Heart right ventricle (tissue), 16 donors: ENCODE measurements at regions not wholly inside any gene's neighbourhood (a gene's known extent, or its start where the extent isn't known, plus 50 kb on each side); places are given as distances from the start of the nearest gene placed in this dataset.

Source experiments
- ATAC-seq, 8 donors: fragments of 200-7000 bp; cut with Tn5 transposase; one replicate each; pipeline ENCODE4 v1.9.1; 2020; ENCODE audit warnings: mild to moderate bottlenecking in 8 of 8, moderate library complexity in 8 of 8, moderate number of reproducible peaks in 1 of 8
- DNase-seq, 2 donors: peaks; one replicate each; pipeline ENCODE4 v3.0.0-alpha.2; 2020
- H3K27ac ChIP-seq, 10 donors: fragments of 200-600 bp; sonication (generic) in 2 of 10; one replicate each; pipeline versions ENCODE4 v1.5.0 to v1.8.0; 2020 to 2022; ENCODE audit warnings: mild to moderate bottlenecking in 3 of 10
- H3K27me3 ChIP-seq, 7 donors: fragments of 200-600 bp; one replicate each; pipeline ENCODE4 v1.8.0; 2021 to 2022; ENCODE audit warnings: mild to moderate bottlenecking in 2 of 7
- H3K36me3 ChIP-seq, 9 donors: fragments of 200-600 bp; sonication (generic) in 1 of 9; one replicate each; pipeline versions ENCODE4 v1.5.0 to v1.8.0; 2020 to 2022; ENCODE audit warnings: mild to moderate bottlenecking in 2 of 9
- H3K4me1 ChIP-seq, 9 donors: fragments of 200-600 bp; sonication (generic) in 1 of 9; one replicate each; pipeline versions ENCODE4 v1.5.0 to v1.8.0; 2020 to 2022; ENCODE audit warnings: mild to moderate bottlenecking in 4 of 9
- H3K4me3 ChIP-seq, 10 donors: fragments of 200-600 bp; sonication (generic) in 2 of 10; one replicate each; pipeline versions ENCODE4 v1.5.0 to v1.8.0; 2020 to 2022; ENCODE audit warnings: mild to moderate bottlenecking in 7 of 10, moderate library complexity in 2 of 10
- H3K9me3 ChIP-seq, 11 donors: fragments of 200-600 bp in 10 of 11; sonication (generic) in 2 of 11; one replicate each; pipeline versions ENCODE4 v1.5.0 to v1.8.0; 2013 to 2022; ENCODE audit warnings: mild to moderate bottlenecking in 2 of 11, control low read depth in 1 of 11, moderate library complexity in 1 of 11
- WGBS, 2 donors: extraction: QIAGEN DNeasy Blood & Tissue Kit; methylation state at CpG; one replicate each; pipeline ENCODE4 v1.1.7; 2013; ENCODE audit warnings: inconsistent platforms in 1 of 2; 5-methylcytosine and 5-hydroxymethylcytosine counted together
- intact Hi-C, 10 donors: fragments of 100-400 bp; cut with DNase I; formaldehyde crosslinking; loops; one replicate each; pipeline versions ENCODE4 v1.11.1 to v1.14.2; 2022
- TF ChIP-seq, protein P1 (sequence below), 9 donors: fragments of 200-600 bp; sonication (generic) in 2 of 9; IDR thresholded peaks; one replicate each; pipeline versions ENCODE4 v1.5.0 to v1.8.0; 2021 to 2022; ENCODE audit warnings: antibody characterized with exemption in 9 of 9, mild to moderate bottlenecking in 5 of 9, moderate library complexity in 1 of 9
- donor health status: Arrhythmogenic right ventricular cardiomyopathy.
- donor health status: ischemic (EF 13 %, LVEDD 7.1; RV severe dilation, severe dysfunction).
- donor health status: healthy with polysubstance abuse.
- donor health status: DM: no; HTN: yes; CAD: no.
- donor health status: DM: no; HTN: no; CAD: no.
- donor health status: ischemic (EF 25% LVEDD 6.9; RV normal size, moderate dysfunction).
- donor health status: ischemic (EF 25% LVEDD 5.7; RV mildly dilated, moderate dysfunction).
- donor health status: healthy.
- donor health status: DM: yes; HTN: yes; CAD: no.
- donor health status: Ischemic cardiomyopathy.
- donor health status: ischemic (EF 35%, LVEDD 5.7; RV mildly dilated, moderate dysfunction).
- donor health status: nonischemic (EF 11% LVEDD 7.7; RV severe dilation, severe dysfunction).
- donor health status: DM: yes; HTN: yes; CAD: no.
- donor health status: PGD.
- donor health status: ischemic (EF 29% LVEDD 5.4; RV normal size, mild dysfunction).
- donor health status: nonischemic (EF 23%, LVEDD 6.1; RV moderate dilation, normal function).

DNA sequence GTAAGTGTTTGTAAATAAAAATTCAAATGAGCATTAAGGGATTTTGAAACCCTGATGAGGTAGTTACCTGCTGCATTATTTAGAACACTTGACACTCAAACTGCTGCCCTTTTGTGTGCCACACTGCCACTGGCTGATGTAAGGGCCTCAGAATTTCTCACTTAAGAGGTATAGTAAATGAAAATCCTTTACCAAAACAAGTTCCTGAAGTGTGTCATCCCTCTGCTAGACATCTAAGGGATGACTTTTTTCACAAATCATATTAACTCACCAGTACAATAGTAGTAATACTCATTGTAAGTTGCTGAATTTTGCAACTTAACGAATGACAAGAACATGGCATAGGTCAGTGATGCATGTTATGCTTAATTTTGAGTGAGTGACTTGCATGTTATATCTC is 274.9 kb upstream of the UBE2E3 start:
- DNase-seq (no peak), ATAC-seq (no peak)
- Histone ChIP-seq H3K4me3 (no peak overlapping the region), H3K9me3 (peaks cover 0 to 10% (median 0%) of the 10 kb centered on the region in 11 donors), H3K27me3 (no peaks in the 10 kb centered on the region), H3K27ac (no peak overlapping the region), H3K4me1 (no peaks in the 10 kb centered on the region), H3K36me3 (no peaks in the 10 kb centered on the region)
- intact Hi-C loops, result no loop called here
- 70 to 84% methylated on average over 1 of the region's 1 CpG for WGBS, 2 donors
- TF ChIP-seq, protein P1, sequence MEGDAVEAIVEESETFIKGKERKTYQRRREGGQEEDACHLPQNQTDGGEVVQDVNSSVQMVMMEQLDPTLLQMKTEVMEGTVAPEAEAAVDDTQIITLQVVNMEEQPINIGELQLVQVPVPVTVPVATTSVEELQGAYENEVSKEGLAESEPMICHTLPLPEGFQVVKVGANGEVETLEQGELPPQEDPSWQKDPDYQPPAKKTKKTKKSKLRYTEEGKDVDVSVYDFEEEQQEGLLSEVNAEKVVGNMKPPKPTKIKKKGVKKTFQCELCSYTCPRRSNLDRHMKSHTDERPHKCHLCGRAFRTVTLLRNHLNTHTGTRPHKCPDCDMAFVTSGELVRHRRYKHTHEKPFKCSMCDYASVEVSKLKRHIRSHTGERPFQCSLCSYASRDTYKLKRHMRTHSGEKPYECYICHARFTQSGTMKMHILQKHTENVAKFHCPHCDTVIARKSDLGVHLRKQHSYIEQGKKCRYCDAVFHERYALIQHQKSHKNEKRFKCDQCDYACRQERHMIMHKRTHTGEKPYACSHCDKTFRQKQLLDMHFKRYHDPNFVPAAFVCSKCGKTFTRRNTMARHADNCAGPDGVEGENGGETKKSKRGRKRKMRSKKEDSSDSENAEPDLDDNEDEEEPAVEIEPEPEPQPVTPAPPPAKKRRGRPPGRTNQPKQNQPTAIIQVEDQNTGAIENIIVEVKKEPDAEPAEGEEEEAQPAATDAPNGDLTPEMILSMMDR (IDR thresholded peaks at IDR 0.05), result no peak

DNA sequence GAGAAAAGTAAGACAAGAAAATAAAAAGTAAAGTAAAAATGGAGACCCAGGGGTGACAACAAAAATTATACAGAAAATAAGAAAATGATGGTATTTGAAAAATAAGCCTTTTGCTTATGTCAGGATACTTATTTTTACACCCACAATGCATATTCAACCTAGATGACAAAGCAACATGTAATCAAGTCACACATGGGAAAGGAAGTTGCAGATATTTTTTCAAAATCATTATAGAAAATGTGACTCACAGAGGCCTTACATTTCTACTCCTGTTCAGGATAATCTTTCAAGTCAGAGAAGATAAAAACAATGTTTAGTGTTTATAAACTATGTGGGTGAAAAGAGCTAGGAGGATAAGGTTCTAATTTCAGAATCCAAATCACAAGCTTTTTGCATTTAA is 275.3 kb upstream of the UBE2E3 start:
- ATAC-seq (no peak), DNase-seq (no peak)
- Histone ChIP-seq H3K9me3 (peaks cover 0 to 10% (median 0%) of the 10 kb centered on the region in 11 donors), H3K36me3 (no peaks in the 10 kb centered on the region), H3K4me1 (no peaks in the 10 kb centered on the region), H3K27me3 (no peaks in the 10 kb centered on the region), H3K27ac (no peak overlapping the region), H3K4me3 (no peak overlapping the region)
- TF ChIP-seq, protein P1 (IDR thresholded peaks at IDR 0.05), result no peak
- intact Hi-C loops, result no loop called here

GRCh38 chr2:180699657-180700361 is 280.6 kb upstream of the UBE2E3 start:
- H3K9me3 ChIP-seq, result peaks cover 0 to 10% (median 0%) of the 10 kb centered on the region in 11 donors
- no peak overlapping the region for H3K27ac ChIP-seq
- no peaks in the 10 kb centered on the region for H3K4me1 ChIP-seq
- H3K4me3 ChIP-seq, result no peak overlapping the region
- 76 to 79% methylated on average over 4 of the region's 4 CpGs for WGBS, 2 donors
- DNase-seq (no peak), ATAC-seq (no peak)
- TF ChIP-seq, protein P1 (IDR thresholded peaks at IDR 0.05), result no peak
- no peaks in the 10 kb centered on the region for H3K36me3 ChIP-seq
- intact Hi-C loops, result no loop called here
- H3K27me3 ChIP-seq, result peaks cover 0 to 3% (median 0%) of the 10 kb centered on the region in 7 donors

GRCh38 chr2:180698668-180699067 is 281.7 kb upstream of the UBE2E3 start:
- Histone ChIP-seq H3K4me1 (no peaks in the 10 kb centered on the region), H3K27me3 (peaks cover 0 to 3% (median 0%) of the 10 kb centered on the region in 7 donors), H3K9me3 (peaks cover 0 to 10% (median 0%) of the 10 kb centered on the region in 11 donors), H3K27ac (no peak overlapping the region), H3K36me3 (no peaks in the 10 kb centered on the region), H3K4me3 (no peak overlapping the region)
- intact Hi-C loops, result no loop called here
- 82 to 88% methylated on average over 3 of the region's 3 CpGs for WGBS, 2 donors
- ATAC-seq (no peak), DNase-seq (no peak)
- TF ChIP-seq, protein P1 (IDR thresholded peaks at IDR 0.05), result no peak
